Lower leg skin (tissue), 4 donors: ENCODE measurements at regions not wholly inside any gene's neighbourhood (a gene's known extent, or its start where the extent isn't known, plus 50 kb on each side); places are given as distances from the start of the nearest gene placed in this dataset.
"Not testable (repeated sequence)": the region's sequence is repeated elsewhere in the genome, so short reads cannot be mapped to it uniquely, and the experiment has no call there.

ENCODE experiments used
- DNase-seq, 2 donors: peaks; one replicate each; pipeline ENCODE4 v3.0.0-alpha.2; 2019; ENCODE audit warnings: low spot score in 2 of 2
- H3K4me3 ChIP-seq: fragments of 200-600 bp; sonication (generic); 2 replicates; pipeline ENCODE4 v1.5.1; 2017; ENCODE audit warnings: mild to moderate bottlenecking, low read depth; ENCODE audit not compliant: poor library complexity, severe bottlenecking
- POLR2A ChIP-seq, 2 donors: fragments of 450-650 bp; IDR thresholded peaks; one replicate each; pipeline ENCODE4 v1.6.1; 2016 to 2017; ENCODE audit warnings: antibody characterized with exemption in 2 of 2, mild to moderate bottlenecking in 1 of 2, moderate library complexity in 1 of 2
- WGBS, 2 donors: methylation state at CpG; one replicate each; pipeline ENCODE4 v1.1.5; 2018; 5-methylcytosine and 5-hydroxymethylcytosine counted together
- intact Hi-C: fragments of 100-400 bp; cut with DNase I; formaldehyde crosslinking; loops from one replicate; pipeline ENCODE4 v1.15.0; 2023; ENCODE audit warnings: low total_unique reads
- TF ChIP-seq, protein P1 (sequence below), 3 donors: fragments of 450-650 bp; IDR thresholded peaks; one replicate each; pipeline ENCODE4 v1.5.1; 2016; ENCODE audit warnings: antibody characterized with exemption in 3 of 3, mild to moderate bottlenecking in 3 of 3, moderate library complexity in 2 of 3

DNA sequence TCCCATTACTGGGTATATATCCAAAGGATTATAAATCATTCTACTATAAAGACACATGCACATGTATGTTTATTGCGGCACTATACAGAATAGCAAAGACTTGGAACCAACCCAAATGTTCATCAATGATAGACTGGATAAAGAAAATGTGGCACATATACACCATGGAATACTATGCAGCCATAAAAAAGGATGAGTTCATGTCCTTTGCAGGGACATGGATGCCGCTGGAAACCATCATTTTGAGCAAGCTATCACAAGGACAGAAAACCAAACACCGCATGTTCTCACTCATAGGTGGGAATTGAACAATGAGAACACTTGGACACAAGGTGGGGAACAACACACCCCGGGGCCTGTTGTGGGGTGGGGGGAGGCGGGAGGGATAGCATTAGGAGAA, 57.0 kb upstream of the NEUROD1 start:
- intact Hi-C loops, DNase-seq, H3K4me3 ChIP-seq: not testable (repeated sequence)
- 67 to 75% methylated on average over 5 of the region's 5 CpGs for WGBS, 2 donors

- DNase-seq: no peak
- intact Hi-C loops: no loop called here
- H3K4me3 ChIP-seq: no peak overlapping the region
- 39 to 56% methylated on average over 2 of the region's 2 CpGs for WGBS, 2 donors
- TF ChIP-seq, protein P1, sequence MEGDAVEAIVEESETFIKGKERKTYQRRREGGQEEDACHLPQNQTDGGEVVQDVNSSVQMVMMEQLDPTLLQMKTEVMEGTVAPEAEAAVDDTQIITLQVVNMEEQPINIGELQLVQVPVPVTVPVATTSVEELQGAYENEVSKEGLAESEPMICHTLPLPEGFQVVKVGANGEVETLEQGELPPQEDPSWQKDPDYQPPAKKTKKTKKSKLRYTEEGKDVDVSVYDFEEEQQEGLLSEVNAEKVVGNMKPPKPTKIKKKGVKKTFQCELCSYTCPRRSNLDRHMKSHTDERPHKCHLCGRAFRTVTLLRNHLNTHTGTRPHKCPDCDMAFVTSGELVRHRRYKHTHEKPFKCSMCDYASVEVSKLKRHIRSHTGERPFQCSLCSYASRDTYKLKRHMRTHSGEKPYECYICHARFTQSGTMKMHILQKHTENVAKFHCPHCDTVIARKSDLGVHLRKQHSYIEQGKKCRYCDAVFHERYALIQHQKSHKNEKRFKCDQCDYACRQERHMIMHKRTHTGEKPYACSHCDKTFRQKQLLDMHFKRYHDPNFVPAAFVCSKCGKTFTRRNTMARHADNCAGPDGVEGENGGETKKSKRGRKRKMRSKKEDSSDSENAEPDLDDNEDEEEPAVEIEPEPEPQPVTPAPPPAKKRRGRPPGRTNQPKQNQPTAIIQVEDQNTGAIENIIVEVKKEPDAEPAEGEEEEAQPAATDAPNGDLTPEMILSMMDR (IDR thresholded peaks at IDR 0.05): no peak
- TF ChIP-seq POLR2A (IDR thresholded peaks at IDR 0.05): no peak
Observed at GRCh38 chr2:181738074-181738473, 57.8 kb upstream of the NEUROD1 start.

GRCh38 chr2:181738563-181738962, 58.2 kb upstream of the NEUROD1 start:
- no peak overlapping the region for H3K4me3 ChIP-seq
- intact Hi-C loops: no loop called here
- no peak for DNase-seq
- TF ChIP-seq, protein P1 (IDR thresholded peaks at IDR 0.05): no peak
- no peak for TF ChIP-seq POLR2A (IDR thresholded peaks at IDR 0.05)
- WGBS, 2 donors: 78 to 82% methylated on average over 4 of the region's 4 CpGs

DNA sequence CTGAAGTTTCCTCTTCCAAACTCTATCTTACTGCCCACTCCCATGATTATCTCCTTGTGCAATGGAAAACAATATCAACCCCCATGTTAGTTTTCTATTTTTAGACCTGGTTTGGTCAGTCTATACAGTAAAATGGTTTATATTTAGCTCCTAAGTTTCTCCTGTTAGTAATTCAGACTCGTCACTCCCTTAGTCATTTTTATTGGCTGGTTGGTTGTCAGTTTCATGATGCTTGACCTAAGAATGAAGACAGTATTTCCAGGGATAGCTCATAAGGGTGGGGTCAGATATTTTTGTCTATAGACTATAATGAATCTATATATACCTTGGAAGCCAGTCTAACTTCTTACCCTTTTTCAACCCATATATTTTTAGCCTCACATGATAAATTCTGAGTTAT, 61.4 kb upstream of the NEUROD1 start:
- no peak for TF ChIP-seq POLR2A (IDR thresholded peaks at IDR 0.05)
- TF ChIP-seq, protein P1 (IDR thresholded peaks at IDR 0.05): no peak
- no peak overlapping the region for H3K4me3 ChIP-seq
- intact Hi-C loops: loop anchor here (2.0 kb wide), 1 partner anchor 335 kb away; no protein-coding TSS in a partner anchor
- DNase-seq: no peak
- WGBS, 2 donors: 27 to 37% methylated on average over 1 of the region's 1 CpG

DNA sequence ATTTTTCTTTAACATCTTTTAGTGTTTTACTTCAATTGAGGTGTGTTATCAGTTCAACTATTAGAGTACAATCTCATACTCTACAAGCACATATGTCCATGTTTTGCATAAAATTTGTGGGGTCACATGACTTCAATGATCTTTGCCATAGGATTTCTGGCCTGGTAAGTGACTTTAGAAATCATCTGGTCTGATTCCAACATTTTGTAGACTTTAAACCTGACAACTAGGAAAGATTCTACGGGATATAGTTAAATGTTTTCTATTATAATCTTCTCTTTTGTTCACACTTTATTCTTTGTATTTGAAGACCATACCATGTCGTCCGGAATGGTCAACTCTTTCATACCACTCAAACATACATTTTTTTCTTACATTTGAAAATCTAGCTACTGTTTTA, 62.0 kb upstream of the NEUROD1 start:
- TF ChIP-seq POLR2A (IDR thresholded peaks at IDR 0.05): no peak
- TF ChIP-seq, protein P1 (IDR thresholded peaks at IDR 0.05): no peak
- H3K4me3 ChIP-seq: no peak overlapping the region
- whole genome bisulfite sequencing, 2 donors: 42 to 43% methylated on average over 3 of the region's 3 CpGs
- intact Hi-C loops: loop anchor here (2.0 kb wide), 1 partner anchor 334 kb away; no protein-coding TSS in a partner anchor
- no peak for DNase-seq

- intact Hi-C loops: loop anchor here (2.0 kb wide), 1 partner anchor 334 kb away; no protein-coding TSS in a partner anchor
- no peak overlapping the region for H3K4me3 ChIP-seq
- TF ChIP-seq, protein P1 (IDR thresholded peaks at IDR 0.05): no peak
- TF ChIP-seq POLR2A (IDR thresholded peaks at IDR 0.05): no peak
- DNase-seq: peak in 1 of 2 donors; percentile 19
- 16 to 20% methylated on average over 6 of the region's 6 CpGs for WGBS, 2 donors
Observed at GRCh38 chr2:181742922-181743722, 62.8 kb upstream of the NEUROD1 start.
